Trophoblast cell (in vitro differentiated cells and primary cell): ENCODE measurements at regions not wholly inside any gene's neighbourhood (a gene's known extent, or its start where the extent isn't known, plus 50 kb on each side); places are given as distances from the start of the nearest gene placed in this dataset.

Experiments used
- DNase-seq, 2 donors: peaks; one replicate each; pipeline ENCODE4 v3.0.0-alpha.2; 2016
- H2AFZ ChIP-seq: 2 replicates; pipeline ENCODE4 v1.6.1; 2013; ENCODE audit warnings: low read length, moderate library complexity, mild to moderate bottlenecking; ENCODE audit not compliant: insufficient read depth, poor library complexity
- H2AK5ac ChIP-seq: 2 replicates; pipeline ENCODE4 v1.6.1; 2013; ENCODE audit warnings: mild to moderate bottlenecking, low read length
- H2BK120ac ChIP-seq: 2 replicates; pipeline ENCODE4 v1.6.1; 2013; ENCODE audit warnings: low read length, mild to moderate bottlenecking, moderate library complexity; ENCODE audit not compliant: insufficient read depth, poor library complexity
- H2BK12ac ChIP-seq: 2 replicates; pipeline ENCODE4 v1.6.1; 2013; ENCODE audit warnings: mild to moderate bottlenecking, low read length, moderate library complexity
- H2BK5ac ChIP-seq: 2 replicates; pipeline ENCODE4 v1.6.1; 2013; ENCODE audit warnings: low read length, low read depth, moderate library complexity, mild to moderate bottlenecking; ENCODE audit not compliant: poor library complexity
- H3K14ac ChIP-seq: 2 replicates; pipeline ENCODE4 v1.6.1; 2013; ENCODE audit warnings: mild to moderate bottlenecking, low read length
- H3K18ac ChIP-seq: 2 replicates; pipeline ENCODE4 v1.6.1; 2013; ENCODE audit warnings: mild to moderate bottlenecking, low read length
- H3K23ac ChIP-seq: 2 replicates; pipeline ENCODE4 v1.6.1; 2013; ENCODE audit warnings: low read length
- H3K27ac ChIP-seq: 2 replicates; pipeline ENCODE4 v1.5.1; 2013; ENCODE audit warnings: low read depth, mild to moderate bottlenecking, inconsistent platforms, low read length, moderate library complexity
- H3K27me3 ChIP-seq: 2 replicates; pipeline ENCODE4 v1.6.1; 2013; ENCODE audit warnings: inconsistent platforms, mild to moderate bottlenecking, low read length, moderate library complexity; ENCODE audit not compliant: insufficient read depth
- H3K36me3 ChIP-seq, 2 experiments: 1 replicate in 1 of 2; 2 replicates in 1 of 2; pipeline ENCODE4 v1.6.1; 2013; ENCODE audit warnings: low read length in 2 of 2, mild to moderate bottlenecking in 2 of 2, moderate library complexity in 1 of 2; ENCODE audit not compliant: insufficient read depth in 2 of 2, control insufficient read depth in 1 of 2
- H3K4ac ChIP-seq: 2 replicates; pipeline ENCODE4 v1.6.1; 2013; ENCODE audit warnings: low read depth, mild to moderate bottlenecking, low read length, moderate library complexity
- H3K4me1 ChIP-seq, 2 experiments: 1 replicate in 1 of 2; 2 replicates in 1 of 2; pipeline ENCODE4 v1.6.1; 2013; ENCODE audit warnings: low read length in 2 of 2, mild to moderate bottlenecking in 2 of 2, moderate library complexity in 1 of 2; ENCODE audit not compliant: insufficient read depth in 2 of 2, control insufficient read depth in 1 of 2
- H3K4me2 ChIP-seq: 2 replicates; pipeline ENCODE4 v1.6.1; 2013; ENCODE audit warnings: inconsistent platforms, mild to moderate bottlenecking, low read length, moderate library complexity
- H3K4me3 ChIP-seq: 2 replicates; pipeline ENCODE4 v1.5.1; 2013; ENCODE audit warnings: mild to moderate bottlenecking, low read depth, low read length, inconsistent platforms
- H3K79me1 ChIP-seq: one replicate; pipeline ENCODE4 v1.6.1; 2013; ENCODE audit warnings: low read length
- H3K79me2 ChIP-seq: 2 replicates; pipeline ENCODE4 v1.6.1; 2013; ENCODE audit warnings: low read length, mild to moderate bottlenecking; ENCODE audit not compliant: control insufficient read depth, insufficient read depth, poor library complexity
- H3K9ac ChIP-seq: 2 replicates; pipeline ENCODE4 v1.6.1; 2013; ENCODE audit warnings: mild to moderate bottlenecking, low read length
- H3K9me3 ChIP-seq: 2 replicates; pipeline ENCODE4 v1.6.1; 2013; ENCODE audit warnings: low read depth, mild to moderate bottlenecking, control low read depth, inconsistent platforms, low read length; ENCODE audit not compliant: insufficient read depth
- H4K12ac ChIP-seq: 2 replicates; pipeline ENCODE4 v1.6.1; 2013; ENCODE audit warnings: low read depth, mild to moderate bottlenecking, low read length, moderate library complexity
- H4K8ac ChIP-seq: 2 replicates; pipeline ENCODE4 v1.6.1; 2013; ENCODE audit warnings: low read depth, mild to moderate bottlenecking, low read length, moderate library complexity
- H4K91ac ChIP-seq: one replicate; pipeline ENCODE4 v1.6.1; 2013; ENCODE audit warnings: low read depth, mild to moderate bottlenecking, low read length, moderate library complexity
- WGBS: extraction: QIAGEN DNeasy Blood & Tissue Kit; methylation state at CpG from one replicate; pipeline ENCODE4 v1.1.7; 2013; ENCODE audit warnings: missing lambda C conversion rate; ENCODE audit not compliant: insufficient read length, insufficient coverage; ENCODE audit errors: extremely low coverage; 5-methylcytosine and 5-hydroxymethylcytosine counted together

GRCh38 chr3:68019876-68020275 lies 365.5 kb upstream of the SUCLG2 start:
- H3K27ac ChIP-seq: no peak overlapping the region
- H2AFZ ChIP-seq: no peak overlapping the region
- no peak overlapping the region for H2AK5ac ChIP-seq
- no peak overlapping the region for H3K23ac ChIP-seq
- no peaks in the 10 kb centered on the region for H3K79me1 ChIP-seq
- H3K4me3 ChIP-seq: no peak overlapping the region
- H3K4ac ChIP-seq: no peak overlapping the region
- H3K4me1 ChIP-seq: no peaks in the 10 kb centered on the region
- no peak overlapping the region for H4K8ac ChIP-seq
- WGBS: no CpG with 5 or more reads among the region's 1 CpG
- H2BK120ac ChIP-seq: no peak overlapping the region
- no peak overlapping the region for H3K14ac ChIP-seq
- H3K36me3 ChIP-seq: no peaks in the 10 kb centered on the region
- no peak overlapping the region for H4K12ac ChIP-seq
- no peak overlapping the region for H2BK12ac ChIP-seq
- no peak overlapping the region for H3K9ac ChIP-seq
- no peak overlapping the region for H3K18ac ChIP-seq
- H3K27me3 ChIP-seq: no peaks in the 10 kb centered on the region
- no peak for DNase-seq
- H3K79me2 ChIP-seq: no peaks in the 10 kb centered on the region
- H3K9me3 ChIP-seq: no peaks in the 10 kb centered on the region
- H3K4me2 ChIP-seq: no peak overlapping the region
- no peak overlapping the region for H4K91ac ChIP-seq
- no peak overlapping the region for H2BK5ac ChIP-seq

- H3K14ac ChIP-seq: no peak overlapping the region
- H2BK5ac ChIP-seq: no peak overlapping the region
- no peak overlapping the region for H4K91ac ChIP-seq
- WGBS: no CpG with 5 or more reads among the region's 1 CpG
- H3K9me3 ChIP-seq: no peaks in the 10 kb centered on the region
- H3K9ac ChIP-seq: no peak overlapping the region
- no peak overlapping the region for H4K8ac ChIP-seq
- H2BK120ac ChIP-seq: no peak overlapping the region
- no peak overlapping the region for H3K4me2 ChIP-seq
- H2AFZ ChIP-seq: no peak overlapping the region
- H3K4ac ChIP-seq: no peak overlapping the region
- no peaks in the 10 kb centered on the region for H3K36me3 ChIP-seq
- DNase-seq: no peak
- H3K27ac ChIP-seq: no peak overlapping the region
- H3K18ac ChIP-seq: no peak overlapping the region
- no peaks in the 10 kb centered on the region for H3K4me1 ChIP-seq
- H3K79me1 ChIP-seq: no peaks in the 10 kb centered on the region
- H2AK5ac ChIP-seq: no peak overlapping the region
- no peak overlapping the region for H3K23ac ChIP-seq
- H3K4me3 ChIP-seq: no peak overlapping the region
- no peaks in the 10 kb centered on the region for H3K79me2 ChIP-seq
- H2BK12ac ChIP-seq: no peak overlapping the region
- no peak overlapping the region for H4K12ac ChIP-seq
- H3K27me3 ChIP-seq: no peaks in the 10 kb centered on the region
These were observed 363.9 kb upstream of the SUCLG2 start for GRCh38 chr3:68018275-68018674.

- no peak overlapping the region for H2AFZ ChIP-seq
- H3K18ac ChIP-seq: no peak overlapping the region
- H3K4ac ChIP-seq: no peak overlapping the region
- no peak overlapping the region for H3K4me3 ChIP-seq
- H3K27ac ChIP-seq: no peak overlapping the region
- H3K79me1 ChIP-seq: no peaks in the 10 kb centered on the region
- H2BK5ac ChIP-seq: no peak overlapping the region
- H3K9ac ChIP-seq: no peak overlapping the region
- no peak overlapping the region for H4K8ac ChIP-seq
- no peaks in the 10 kb centered on the region for H3K79me2 ChIP-seq
- no peak overlapping the region for H4K91ac ChIP-seq
- no peak overlapping the region for H3K4me2 ChIP-seq
- H2AK5ac ChIP-seq: no peak overlapping the region
- no peaks in the 10 kb centered on the region for H3K4me1 ChIP-seq
- H3K14ac ChIP-seq: no peak overlapping the region
- H3K36me3 ChIP-seq: no peaks in the 10 kb centered on the region
- no peak overlapping the region for H2BK120ac ChIP-seq
- no peak overlapping the region for H4K12ac ChIP-seq
- peak in 1 of 2 donors; percentile 5 for DNase-seq
- no peak overlapping the region for H2BK12ac ChIP-seq
- no CpG with 5 or more reads among the region's 3 CpGs for WGBS
- no peaks in the 10 kb centered on the region for H3K27me3 ChIP-seq
- H3K9me3 ChIP-seq: no peaks in the 10 kb centered on the region
- H3K23ac ChIP-seq: no peak overlapping the region
These were observed 362.7 kb upstream of the SUCLG2 start for GRCh38 chr3:68017069-68017468.

GRCh38 chr3:68009900-68010299 lies 355.5 kb upstream of the SUCLG2 start:
- H3K18ac ChIP-seq: no peak overlapping the region
- no peak overlapping the region for H3K4ac ChIP-seq
- H3K9ac ChIP-seq: peak overlapping the region; percentile 41
- H2BK12ac ChIP-seq: no peak overlapping the region
- H3K4me1 ChIP-seq: peaks cover 2 to 4% of the 10 kb centered on the region in 2 experiments
- H3K79me1 ChIP-seq: no peaks in the 10 kb centered on the region
- no peak overlapping the region for H4K12ac ChIP-seq
- DNase-seq: peak; percentile 11 to 57
- H3K27me3 ChIP-seq: peaks cover 9% of the 10 kb centered on the region
- no peaks in the 10 kb centered on the region for H3K36me3 ChIP-seq
- H4K8ac ChIP-seq: no peak overlapping the region
- H3K14ac ChIP-seq: no peak overlapping the region
- no peak overlapping the region for H4K91ac ChIP-seq
- no peak overlapping the region for H3K4me3 ChIP-seq
- no peaks in the 10 kb centered on the region for H3K9me3 ChIP-seq
- no peak overlapping the region for H3K4me2 ChIP-seq
- H3K79me2 ChIP-seq: no peaks in the 10 kb centered on the region
- no peak overlapping the region for H2AFZ ChIP-seq
- H3K27ac ChIP-seq: no peak overlapping the region
- no peak overlapping the region for H2BK5ac ChIP-seq
- no peak overlapping the region for H3K23ac ChIP-seq
- H2BK120ac ChIP-seq: no peak overlapping the region
- H2AK5ac ChIP-seq: no peak overlapping the region
- no CpG with 5 or more reads among the region's 5 CpGs for WGBS
